ENCODE measurements at regions not wholly inside any gene's neighbourhood (a gene's known extent, or its start where the extent isn't known, plus 50 kb on each side); places are given as distances from the start of the nearest gene placed in this dataset.

DNA sequence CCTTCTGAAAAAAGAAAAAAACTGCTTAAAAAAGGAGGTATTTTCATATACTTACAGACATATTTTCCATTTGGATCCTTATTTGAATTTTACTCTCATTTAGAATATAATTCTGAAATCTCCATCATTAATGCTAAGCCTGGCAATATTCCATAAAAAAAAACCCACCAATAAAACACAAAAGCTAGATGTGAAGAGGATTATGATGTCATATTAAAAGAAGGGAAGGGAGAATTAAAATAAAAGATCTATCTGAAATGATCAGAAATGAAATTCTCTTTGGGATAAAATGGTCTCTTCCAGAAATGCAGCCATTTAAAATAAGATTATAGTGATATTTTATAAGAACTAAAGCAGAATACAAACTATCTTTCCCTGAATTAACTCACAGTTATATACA is 206.7 kb upstream of the CAMK1G start:
- no peak overlapping the region for H3K4me3 ChIP-seq (ENCODE audit: low read depth, low read length)
- no peak for DNase-seq (ENCODE audit: low read depth)
- TF ChIP-seq CTCF (IDR thresholded peaks at IDR 0.05; ENCODE audit: low read depth, low read length, missing control alignments): no peak
- in situ Hi-C loops (cut with HindIII; ENCODE audit: low sequenced_read_pairs): no loop called here

DNA sequence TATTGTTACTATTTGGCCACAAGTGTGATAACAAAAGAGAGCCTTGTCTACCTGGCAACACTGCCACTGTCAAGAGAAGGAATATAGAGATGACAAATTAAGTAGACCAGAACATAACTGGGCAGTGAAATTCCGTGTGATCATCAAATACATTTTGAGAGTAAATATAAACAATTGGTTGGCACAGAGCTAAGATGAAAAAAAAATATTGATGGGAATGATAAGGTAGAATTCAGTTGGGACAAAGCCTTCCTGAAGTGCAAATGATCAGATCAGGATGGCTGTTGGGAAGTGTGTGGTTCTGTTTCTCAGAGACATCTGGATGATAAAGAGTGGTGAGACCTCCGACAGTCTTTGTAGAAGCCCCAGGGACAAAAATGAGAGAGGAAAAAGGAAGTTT is 205.5 kb upstream of the CAMK1G start:
- in situ Hi-C loops (cut with HindIII; ENCODE audit: low sequenced_read_pairs): no loop called here
- DNase-seq (ENCODE audit: low read depth): no peak
- no peak for TF ChIP-seq CTCF (IDR thresholded peaks at IDR 0.05; ENCODE audit: low read depth, low read length, missing control alignments)
- H3K4me3 ChIP-seq (ENCODE audit: low read depth, low read length): no peak overlapping the region

DNA sequence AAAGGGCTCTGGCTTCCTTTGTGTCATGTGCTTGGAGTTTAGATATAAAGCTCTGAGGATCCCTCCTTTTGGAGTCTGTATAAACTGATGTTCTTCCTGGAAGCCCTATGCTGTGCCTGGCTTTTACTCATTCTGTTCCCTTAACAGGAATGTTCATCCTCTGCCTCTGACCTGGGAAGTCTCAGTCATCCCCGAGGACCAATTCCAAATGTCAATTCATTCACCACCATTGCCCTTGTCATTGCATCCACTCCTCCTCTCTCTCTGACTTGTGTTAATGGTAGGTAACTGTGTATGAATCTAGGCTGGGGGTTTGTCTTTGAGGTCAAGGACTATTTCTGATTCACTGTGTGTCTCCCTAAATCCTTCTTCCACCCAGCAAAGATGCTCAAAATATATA is 204.2 kb upstream of the CAMK1G start:
- TF ChIP-seq CTCF (IDR thresholded peaks at IDR 0.05; ENCODE audit: low read depth, low read length, missing control alignments): no peak
- DNase-seq (ENCODE audit: low read depth): no peak
- no peak overlapping the region for H3K4me3 ChIP-seq (ENCODE audit: low read depth, low read length)
- in situ Hi-C loops (cut with HindIII; ENCODE audit: low sequenced_read_pairs): no loop called here

GRCh38 chr1:209380420-209380819 is 203.1 kb upstream of the CAMK1G start:
- DNase-seq (ENCODE audit: low read depth): no peak
- in situ Hi-C loops (cut with HindIII; ENCODE audit: low sequenced_read_pairs): no loop called here
- TF ChIP-seq CTCF (IDR thresholded peaks at IDR 0.05; ENCODE audit: low read depth, low read length, missing control alignments): no peak
- no peak overlapping the region for H3K4me3 ChIP-seq (ENCODE audit: low read depth, low read length)

DNA sequence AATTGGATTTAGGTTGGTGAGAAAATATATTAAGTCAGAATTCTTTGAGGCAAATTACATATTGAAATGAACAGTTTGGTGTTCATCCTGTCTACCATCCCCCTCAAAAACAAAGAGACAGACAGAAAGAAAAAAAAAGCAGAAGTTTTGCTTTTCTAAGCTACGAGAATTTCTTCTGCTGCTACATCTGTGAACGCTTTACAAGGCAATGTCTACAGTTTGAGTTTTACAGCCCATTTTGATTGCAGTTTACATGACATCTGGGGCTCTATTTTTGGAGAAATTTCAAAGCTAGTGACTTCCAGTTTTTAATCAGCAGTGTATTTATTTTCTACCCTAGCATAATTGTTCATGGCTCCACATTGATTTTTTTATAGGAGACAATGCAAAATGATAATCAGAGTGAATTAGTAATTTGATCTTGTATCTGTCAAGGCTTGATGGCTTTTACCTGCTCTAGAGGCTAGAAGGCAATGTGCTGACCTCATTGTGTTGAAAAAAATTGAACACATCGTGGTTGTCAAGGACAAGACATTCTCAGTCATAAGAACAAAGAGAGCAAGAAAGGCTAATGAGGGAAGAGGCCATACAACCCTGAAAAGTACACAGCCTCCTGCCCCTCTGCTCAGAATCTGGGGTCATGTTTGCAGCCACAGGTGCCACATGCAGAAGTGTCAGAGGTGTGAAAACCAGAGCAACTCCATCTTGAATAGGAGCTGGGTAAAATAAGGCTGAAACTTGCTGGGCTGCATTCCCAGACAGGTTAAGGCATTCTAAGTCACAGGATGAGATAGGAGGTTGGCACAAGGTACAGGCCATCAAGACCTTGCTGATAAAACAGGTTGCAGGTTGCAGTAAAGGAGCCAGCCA is 201.0 kb upstream of the CAMK1G start:
- no peak for DNase-seq (ENCODE audit: low read depth)
- no peak overlapping the region for H3K4me3 ChIP-seq (ENCODE audit: low read depth, low read length)
- in situ Hi-C loops (cut with HindIII; ENCODE audit: low sequenced_read_pairs): no loop called here
- no peak for TF ChIP-seq CTCF (IDR thresholded peaks at IDR 0.05; ENCODE audit: low read depth, low read length, missing control alignments)

DNA sequence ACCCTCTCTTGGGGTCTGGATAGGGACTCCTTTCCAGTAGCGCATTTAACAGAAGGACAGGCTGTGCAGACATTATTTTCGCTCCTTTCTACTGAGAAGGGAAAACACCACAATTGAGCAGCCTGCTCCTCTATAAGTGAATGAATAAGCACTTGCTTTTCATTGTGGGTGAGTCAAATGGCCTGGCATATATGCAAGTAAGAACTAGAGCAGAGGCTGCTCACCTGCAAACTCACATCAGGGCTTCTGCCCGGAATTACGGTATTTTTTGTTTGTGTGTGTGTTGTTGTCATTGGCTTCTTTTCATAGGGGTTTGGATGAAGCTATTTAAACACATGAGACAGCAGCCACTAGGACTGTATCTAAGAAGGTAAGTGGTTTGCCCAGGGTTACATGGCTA is 200.1 kb upstream of the CAMK1G start:
- H3K4me3 ChIP-seq (ENCODE audit: low read depth, low read length): no peak overlapping the region
- in situ Hi-C loops (cut with HindIII; ENCODE audit: low sequenced_read_pairs): no loop called here
- DNase-seq (ENCODE audit: low read depth): no peak
- no peak for TF ChIP-seq CTCF (IDR thresholded peaks at IDR 0.05; ENCODE audit: low read depth, low read length, missing control alignments)

All from astrocyte of the cerebellum (primary cell).